Fibroblast of pulmonary artery (primary cell): ENCODE measurements at regions not wholly inside any gene's neighbourhood (a gene's known extent, or its start where the extent isn't known, plus 50 kb on each side); places are given as distances from the start of the nearest gene placed in this dataset.

Experiments
- DNase-seq: peaks from one replicate; pipeline ENCODE4 v3.0.0-alpha.2; 2010; ENCODE audit warnings: low read depth
- H3K4me3 ChIP-seq: replicated peaks from 2 replicates; pipeline ENCODE4 v1.5.1; 2011; ENCODE audit warnings: low read depth, mild to moderate bottlenecking, control low read depth, low read length, moderate library complexity
- CTCF ChIP-seq: IDR thresholded peaks from 2 replicates; pipeline ENCODE4 v1.5.1; 2011; ENCODE audit warnings: mild to moderate bottlenecking, control low read depth, low read length, inconsistent platforms; ENCODE audit errors: missing control alignments

DNA sequence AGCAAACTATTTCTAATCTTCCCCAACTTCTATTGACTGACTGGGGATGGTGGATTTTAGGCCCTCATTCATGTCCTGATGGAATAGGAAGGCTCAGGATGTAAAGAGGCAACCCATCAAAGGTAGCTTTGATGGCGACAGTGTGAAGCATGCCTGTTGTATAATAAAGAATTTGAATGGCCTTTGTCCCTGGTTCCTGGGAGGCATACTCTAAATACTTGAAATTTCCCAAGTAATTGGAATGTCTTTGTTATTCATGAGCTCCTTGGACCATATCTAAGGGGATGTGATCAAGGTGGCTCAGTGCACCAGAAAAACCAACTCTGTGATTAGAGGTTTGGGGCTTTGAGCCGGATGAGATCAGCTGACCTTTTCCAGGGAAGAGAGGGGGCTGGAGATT lies 264.5 kb upstream of the NEBL start:
- no peak for TF ChIP-seq CTCF
- no peak overlapping the region for H3K4me3 ChIP-seq
- no peak for DNase-seq

- no peak overlapping the region for H3K4me3 ChIP-seq
- no peak for TF ChIP-seq CTCF
- DNase-seq: no peak
Observed at GRCh38 chr10:21161090-21161625, 264.0 kb upstream of the NEBL start.

GRCh38 chr10:21160116-21160515 lies 263.0 kb upstream of the NEBL start:
- TF ChIP-seq CTCF: no peak
- H3K4me3 ChIP-seq: no peak overlapping the region
- no peak for DNase-seq

- no peak for TF ChIP-seq CTCF
- H3K4me3 ChIP-seq: no peak overlapping the region
- DNase-seq: no peak
Observed at GRCh38 chr10:21159669-21160068, 262.6 kb upstream of the NEBL start.

- no peak overlapping the region for H3K4me3 ChIP-seq
- TF ChIP-seq CTCF: no peak
- DNase-seq: no peak
Observed at GRCh38 chr10:21158301-21158700, 261.2 kb upstream of the NEBL start.

- no peak for DNase-seq
- TF ChIP-seq CTCF: no peak
- H3K4me3 ChIP-seq: no peak overlapping the region
Observed at GRCh38 chr10:21157664-21158063, 260.6 kb upstream of the NEBL start.

DNA sequence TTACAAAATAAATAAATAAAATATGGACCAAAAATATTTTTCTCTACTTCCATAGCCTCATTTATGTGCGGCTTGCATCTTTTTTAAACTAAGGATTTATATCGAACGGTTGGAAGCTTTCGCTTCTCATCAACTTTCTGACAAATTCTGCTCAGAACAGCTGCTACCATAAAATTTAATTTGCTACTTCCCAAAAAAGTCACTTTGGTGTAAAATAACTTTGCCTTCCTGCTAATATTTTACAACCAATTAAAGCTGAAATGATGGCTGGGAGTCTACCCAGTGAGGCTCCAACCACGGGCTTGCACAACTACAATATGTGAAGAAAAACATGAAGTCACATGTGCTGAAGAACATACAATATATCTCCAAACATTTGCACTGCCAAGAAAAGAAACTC lies 253.1 kb upstream of the NEBL start:
- TF ChIP-seq CTCF: no peak
- no peak overlapping the region for H3K4me3 ChIP-seq
- no peak for DNase-seq
